ENCODE measurements at regions not wholly inside any gene's neighbourhood (a gene's known extent, or its start where the extent isn't known, plus 50 kb on each side); places are given as distances from the start of the nearest gene placed in this dataset.

DNA sequence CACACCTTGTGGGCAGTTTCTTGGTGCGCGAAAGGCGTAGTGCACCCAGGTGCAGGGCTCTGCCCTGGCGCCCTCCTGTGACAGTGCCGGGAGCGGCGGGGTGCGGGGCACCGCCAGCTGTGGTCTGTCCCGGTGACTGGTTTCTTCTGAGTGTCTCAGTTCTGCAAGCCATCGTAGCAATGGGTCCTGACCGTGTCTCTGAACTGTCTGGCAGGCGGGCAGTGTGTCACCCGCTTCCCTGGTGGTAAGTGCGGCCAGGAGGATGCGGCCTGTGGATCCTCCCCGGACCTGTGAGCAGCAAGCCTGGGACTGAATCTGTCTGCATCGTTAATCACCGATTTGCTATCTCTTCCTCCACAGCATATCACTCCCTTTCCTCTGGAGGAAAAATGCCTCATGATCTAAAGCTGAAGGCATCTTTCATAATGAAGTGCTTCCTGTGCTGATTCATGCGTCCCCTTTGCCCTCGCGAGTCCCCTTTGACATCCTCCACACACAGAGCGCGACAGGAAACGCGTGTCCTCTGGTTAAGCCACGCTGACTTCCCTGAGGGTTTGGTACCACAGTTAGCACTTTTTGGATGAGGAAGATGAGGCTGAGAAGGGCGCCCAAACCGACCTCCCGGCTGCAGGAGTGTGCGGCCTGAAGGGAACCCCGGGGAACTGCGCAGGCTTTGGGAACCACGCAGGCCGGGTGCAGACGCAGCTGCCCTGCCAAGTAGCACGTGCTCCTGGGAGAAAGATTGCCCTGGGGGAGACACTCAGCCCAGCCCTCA lies 416.0 kb upstream of the HS6ST1 start:
- H3F3A ChIP-seq (ENCODE audit: insufficient read depth, low read depth): no peaks in the 10 kb centered on the region
- H3K9me3 ChIP-seq (ENCODE audit: insufficient read depth, low read depth): no peaks in the 10 kb centered on the region
- H3K27ac ChIP-seq: no peak overlapping the region
- no peak overlapping the region for H2AFZ ChIP-seq
- H3K9me2 ChIP-seq (ENCODE audit: insufficient read depth): no peaks in the 10 kb centered on the region
- no peaks in the 10 kb centered on the region for H3K4me1 ChIP-seq (replicated peaks; ENCODE audit: insufficient read depth)
- no peaks in the 10 kb centered on the region for H4K20me1 ChIP-seq (ENCODE audit: insufficient read depth)
- peaks cover 21% of the 10 kb centered on the region; the same call in 1 of the 2 replicates for H3K27me3 ChIP-seq (ENCODE audit: insufficient read depth, low read depth)
- H3K4me2 ChIP-seq: no peak overlapping the region
- no peak for DNase-seq
- ChIA-PET CTCF (no interaction called here), POLR2A (ENCODE audit: unreplicated experiment) (no interaction called here)
- no peak for TF ChIP-seq EZH2 (IDR thresholded peaks at IDR 0.05; ENCODE audit: low read depth)
- TF ChIP-seq, protein P1, sequence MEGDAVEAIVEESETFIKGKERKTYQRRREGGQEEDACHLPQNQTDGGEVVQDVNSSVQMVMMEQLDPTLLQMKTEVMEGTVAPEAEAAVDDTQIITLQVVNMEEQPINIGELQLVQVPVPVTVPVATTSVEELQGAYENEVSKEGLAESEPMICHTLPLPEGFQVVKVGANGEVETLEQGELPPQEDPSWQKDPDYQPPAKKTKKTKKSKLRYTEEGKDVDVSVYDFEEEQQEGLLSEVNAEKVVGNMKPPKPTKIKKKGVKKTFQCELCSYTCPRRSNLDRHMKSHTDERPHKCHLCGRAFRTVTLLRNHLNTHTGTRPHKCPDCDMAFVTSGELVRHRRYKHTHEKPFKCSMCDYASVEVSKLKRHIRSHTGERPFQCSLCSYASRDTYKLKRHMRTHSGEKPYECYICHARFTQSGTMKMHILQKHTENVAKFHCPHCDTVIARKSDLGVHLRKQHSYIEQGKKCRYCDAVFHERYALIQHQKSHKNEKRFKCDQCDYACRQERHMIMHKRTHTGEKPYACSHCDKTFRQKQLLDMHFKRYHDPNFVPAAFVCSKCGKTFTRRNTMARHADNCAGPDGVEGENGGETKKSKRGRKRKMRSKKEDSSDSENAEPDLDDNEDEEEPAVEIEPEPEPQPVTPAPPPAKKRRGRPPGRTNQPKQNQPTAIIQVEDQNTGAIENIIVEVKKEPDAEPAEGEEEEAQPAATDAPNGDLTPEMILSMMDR (conservative IDR thresholded peaks at IDR 0.05): no peak
- H3K36me3 ChIP-seq (ENCODE audit: low read depth): no peaks in the 10 kb centered on the region
- H3K79me2 ChIP-seq (ENCODE audit: low read depth): no peaks in the 10 kb centered on the region
- no peak overlapping the region for H3K4me3 ChIP-seq
- BruUV-seq (replicated peaks): no TSS peak
- intact Hi-C loops (cut with micrococcal nuclease; ENCODE audit: unreplicated experiment): no loop called here

DNA sequence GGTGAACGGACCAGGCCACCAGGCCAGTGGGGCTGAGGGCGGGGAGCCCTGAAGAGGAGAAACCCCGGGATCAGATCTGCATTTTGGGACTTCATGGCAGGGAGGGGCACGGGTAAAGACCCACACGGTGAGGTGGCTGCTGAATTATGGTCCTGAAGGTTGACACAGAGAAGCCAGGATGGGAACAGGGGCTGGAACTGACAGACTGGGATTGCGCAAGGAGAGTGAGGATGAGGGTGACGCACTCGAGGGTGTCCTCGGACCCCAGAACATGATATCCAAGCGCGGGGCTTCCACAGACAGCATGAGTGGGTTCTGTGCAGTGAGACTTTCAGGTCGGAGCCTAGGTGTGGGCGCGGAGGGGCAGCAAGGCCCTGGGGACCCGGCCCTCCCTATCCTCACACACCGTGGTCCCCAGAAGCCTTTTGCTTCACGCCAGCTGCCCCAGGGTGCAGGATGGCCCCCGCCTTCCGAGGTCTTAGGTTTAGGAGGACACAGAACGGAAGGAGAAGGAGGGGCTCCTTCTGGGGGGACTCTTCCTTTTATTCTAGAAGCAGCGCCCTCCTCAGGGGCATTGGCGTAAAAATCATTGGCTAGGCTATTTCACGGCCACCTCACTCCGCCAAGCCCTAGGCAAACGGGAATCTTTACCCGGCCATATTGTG lies 416.8 kb upstream of the HS6ST1 start:
- Histone ChIP-seq H3K27ac (no peak overlapping the region), H2AFZ (no peak overlapping the region), H3K79me2 (ENCODE audit: low read depth) (no peaks in the 10 kb centered on the region), H3K4me1 (replicated peaks; ENCODE audit: insufficient read depth) (no peaks in the 10 kb centered on the region), H3K9me2 (ENCODE audit: insufficient read depth) (no peaks in the 10 kb centered on the region), H3F3A (ENCODE audit: insufficient read depth, low read depth) (no peaks in the 10 kb centered on the region), H3K4me3 (no peak overlapping the region), H3K4me2 (no peak overlapping the region), H4K20me1 (ENCODE audit: insufficient read depth) (no peaks in the 10 kb centered on the region), H3K36me3 (ENCODE audit: low read depth) (no peaks in the 10 kb centered on the region), H3K27me3 (ENCODE audit: insufficient read depth, low read depth) (peaks cover 21% of the 10 kb centered on the region; the same call in 1 of the 2 replicates), H3K9me3 (ENCODE audit: insufficient read depth, low read depth) (no peaks in the 10 kb centered on the region)
- intact Hi-C loops (cut with micrococcal nuclease; ENCODE audit: unreplicated experiment): no loop called here
- BruUV-seq (replicated peaks): no TSS peak
- DNase-seq: no peak
- ChIA-PET POLR2A (ENCODE audit: unreplicated experiment) (no interaction called here), CTCF (no interaction called here)
- TF ChIP-seq, protein P1 (conservative IDR thresholded peaks at IDR 0.05): no peak
- TF ChIP-seq EZH2 (IDR thresholded peaks at IDR 0.05; ENCODE audit: low read depth): no peak

DNA sequence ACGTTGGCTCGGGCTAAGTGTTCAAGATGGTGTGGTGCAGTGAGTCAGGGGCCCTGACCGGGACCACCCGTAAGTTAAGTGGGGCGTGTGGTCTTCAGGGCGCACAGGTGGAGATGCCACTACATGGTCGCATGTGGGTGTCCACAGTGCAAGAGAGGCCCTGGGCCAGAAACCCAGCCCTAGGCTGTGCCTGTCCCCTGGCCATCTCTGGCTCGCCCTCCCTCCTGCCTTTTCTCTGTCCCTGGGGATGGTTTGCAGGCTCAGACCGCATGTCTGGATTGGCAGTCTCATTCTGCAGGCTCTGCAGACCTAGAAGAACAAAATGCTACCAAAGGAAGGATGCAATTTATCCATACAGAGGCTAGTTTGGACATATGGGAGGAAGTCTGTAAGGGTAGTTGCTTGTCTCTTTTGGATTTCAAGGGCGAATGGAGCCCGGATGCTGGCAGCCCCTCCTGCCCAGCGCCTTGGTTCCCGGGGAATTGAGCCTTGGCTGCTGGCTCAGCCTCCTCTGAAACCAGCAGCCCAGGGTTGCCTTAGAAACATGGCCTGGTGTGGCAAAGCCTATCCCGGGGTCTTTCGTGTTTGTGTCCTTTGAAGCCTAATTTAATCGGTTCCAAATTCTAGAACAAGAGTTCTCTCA lies 417.5 kb upstream of the HS6ST1 start:
- DNase-seq: no peak
- Histone ChIP-seq H3K4me1 (replicated peaks; ENCODE audit: insufficient read depth) (no peaks in the 10 kb centered on the region), H3F3A (ENCODE audit: insufficient read depth, low read depth) (no peaks in the 10 kb centered on the region), H3K27ac (no peak overlapping the region), H3K79me2 (ENCODE audit: low read depth) (no peaks in the 10 kb centered on the region), H3K4me3 (no peak overlapping the region), H3K9me2 (ENCODE audit: insufficient read depth) (no peaks in the 10 kb centered on the region), H2AFZ (no peak overlapping the region), H3K27me3 (ENCODE audit: insufficient read depth, low read depth) (peaks cover 21% of the 10 kb centered on the region; the same call in 1 of the 2 replicates), H3K9me3 (ENCODE audit: insufficient read depth, low read depth) (no peaks in the 10 kb centered on the region), H4K20me1 (ENCODE audit: insufficient read depth) (no peaks in the 10 kb centered on the region), H3K36me3 (ENCODE audit: low read depth) (no peaks in the 10 kb centered on the region), H3K4me2 (no peak overlapping the region)
- no TSS peak for BruUV-seq (replicated peaks)
- intact Hi-C loops (cut with micrococcal nuclease; ENCODE audit: unreplicated experiment): no loop called here
- TF ChIP-seq EZH2 (IDR thresholded peaks at IDR 0.05; ENCODE audit: low read depth): no peak
- TF ChIP-seq, protein P1 (conservative IDR thresholded peaks at IDR 0.05): no peak
- ChIA-PET POLR2A (ENCODE audit: unreplicated experiment) (no interaction called here), CTCF (interaction anchor here (0.6 kb wide), 1 partner anchor 14 kb away, joined by 3 read pairs; no protein-coding TSS in a partner anchor)
